GM21737 (cell line): ENCODE measurements at regions not wholly inside any gene's neighbourhood (a gene's known extent, or its start where the extent isn't known, plus 50 kb on each side); places are given as distances from the start of the nearest gene placed in this dataset.

ENCODE experiments used
- ATAC-seq: cut with Tn5 transposase; IDR thresholded peaks from one replicate; pipeline ENCODE4 v1.9.1; 2021; ENCODE audit warnings: mild to moderate bottlenecking, moderate library complexity; ENCODE audit not compliant: unreplicated experiment

DNA sequence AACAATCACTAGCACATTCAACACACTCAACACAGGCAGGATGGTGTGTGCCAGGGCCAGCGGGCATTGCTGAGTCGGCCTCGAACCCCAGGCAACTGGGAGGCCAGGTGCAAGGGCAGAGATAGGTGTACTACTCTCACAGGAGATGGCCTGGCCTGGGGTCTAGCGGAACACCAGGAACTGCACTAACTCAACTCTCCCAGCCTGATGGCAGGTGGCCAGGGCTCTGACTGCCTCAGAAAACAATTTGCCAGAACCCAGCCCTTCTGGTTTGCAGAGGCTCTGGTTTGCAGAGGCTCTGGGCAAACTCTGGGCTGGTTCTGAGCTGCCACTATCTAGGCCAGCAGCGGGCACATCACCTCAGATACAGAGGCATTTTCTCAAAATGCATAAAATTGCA is 229.2 kb upstream of the CHRNA7 start:
- no peak for ATAC-seq

- ATAC-seq: no peak
Measured at GRCh38 chr15:31802761-31803160, 227.6 kb upstream of the CHRNA7 start.

DNA sequence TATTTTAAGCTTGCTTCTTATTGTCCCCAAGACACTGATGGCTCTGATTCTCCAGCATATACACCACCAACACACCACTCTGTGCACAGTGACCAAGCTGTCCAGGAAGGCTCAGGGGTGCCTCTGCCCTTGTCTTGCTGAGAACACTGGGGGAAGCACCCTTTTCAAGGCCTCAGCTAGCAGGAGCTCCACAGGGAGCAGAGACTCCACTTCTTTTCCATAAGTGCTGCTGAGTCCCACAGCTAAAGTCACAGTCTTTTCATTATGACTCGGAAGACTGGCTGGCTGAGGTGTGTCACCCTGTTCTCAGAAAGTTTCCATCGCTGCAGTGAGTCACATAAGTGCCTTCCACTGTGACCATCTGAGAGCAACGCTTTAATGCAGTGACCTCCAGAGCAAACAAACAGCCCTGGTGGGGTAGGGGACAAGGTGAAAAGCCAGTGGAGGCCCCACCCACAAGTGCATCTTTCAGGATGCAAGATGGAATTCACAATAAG is 226.9 kb upstream of the CHRNA7 start:
- ATAC-seq: no peak

DNA sequence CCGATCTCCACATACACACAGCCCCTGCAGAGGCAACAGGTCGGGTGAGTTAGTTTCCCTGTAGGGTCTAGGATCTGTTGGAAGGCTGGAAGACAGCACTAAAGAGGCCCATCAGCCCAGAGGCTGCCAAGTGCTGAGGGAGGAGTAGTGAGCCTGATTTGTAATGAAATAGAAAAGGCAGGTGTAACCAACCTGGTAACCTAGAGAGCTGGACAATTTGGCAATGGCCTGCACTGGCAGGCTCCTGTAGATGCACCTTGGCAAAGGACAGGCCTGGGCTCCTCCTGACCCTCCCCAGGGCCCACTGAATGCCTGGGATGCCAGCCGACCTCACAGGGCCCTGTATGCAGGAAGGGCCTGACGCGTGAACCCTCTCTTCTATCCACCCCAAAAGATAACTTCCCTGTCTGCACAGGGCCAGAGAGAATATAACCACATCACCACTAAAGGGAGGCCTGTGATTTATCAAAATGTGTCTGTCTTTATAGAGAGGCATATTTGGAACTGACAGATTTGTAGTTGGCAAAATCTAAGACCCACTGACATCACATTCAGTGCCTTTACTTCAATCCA is 225.1 kb upstream of the CHRNA7 start:
- ATAC-seq: no peak

GRCh38 chr15:31806106-31806505 is 224.2 kb upstream of the CHRNA7 start:
- no peak for ATAC-seq

GRCh38 chr15:31811641-31812040 is 218.7 kb upstream of the CHRNA7 start:
- ATAC-seq: no peak

- ATAC-seq: no peak
Measured at GRCh38 chr15:31814082-31814481, 216.2 kb upstream of the CHRNA7 start.

DNA sequence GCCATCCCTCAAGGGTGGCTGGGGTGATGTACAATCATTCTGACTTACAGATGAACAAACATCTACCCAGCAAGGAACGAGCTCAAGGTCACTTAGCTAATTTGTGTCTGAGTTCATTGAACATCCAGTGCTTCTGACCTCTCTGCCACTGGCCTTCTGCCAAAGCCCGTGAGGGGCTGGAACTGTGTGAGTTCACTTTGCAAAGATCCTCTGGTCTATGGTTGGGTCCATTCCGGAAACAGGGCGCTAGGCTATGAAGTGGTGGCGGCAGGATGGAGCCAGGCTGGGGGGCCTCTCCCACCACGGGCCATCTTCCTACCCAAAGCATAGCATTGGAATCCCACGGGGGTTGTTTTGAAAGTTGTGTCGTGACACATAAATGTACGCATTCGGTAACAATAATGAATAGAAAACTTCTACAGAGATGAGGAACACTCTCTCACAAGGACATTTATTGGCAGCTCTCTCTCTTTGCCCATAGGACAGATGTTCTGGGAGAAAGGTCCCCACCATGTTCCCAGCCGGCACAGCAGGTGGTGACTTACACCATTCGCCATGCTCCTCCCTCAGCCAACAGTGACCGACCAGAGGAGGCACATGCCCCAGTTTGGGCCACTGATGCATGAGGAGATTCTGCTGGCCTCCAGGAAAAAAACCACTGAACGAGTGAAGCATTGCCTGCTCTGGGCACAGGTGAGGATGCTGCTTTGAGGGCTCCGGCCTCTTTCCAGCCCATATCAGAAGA is 214.7 kb upstream of the CHRNA7 start:
- ATAC-seq: no peak

GRCh38 chr15:31822463-31822862 is 207.9 kb upstream of the CHRNA7 start:
- ATAC-seq: no peak

DNA sequence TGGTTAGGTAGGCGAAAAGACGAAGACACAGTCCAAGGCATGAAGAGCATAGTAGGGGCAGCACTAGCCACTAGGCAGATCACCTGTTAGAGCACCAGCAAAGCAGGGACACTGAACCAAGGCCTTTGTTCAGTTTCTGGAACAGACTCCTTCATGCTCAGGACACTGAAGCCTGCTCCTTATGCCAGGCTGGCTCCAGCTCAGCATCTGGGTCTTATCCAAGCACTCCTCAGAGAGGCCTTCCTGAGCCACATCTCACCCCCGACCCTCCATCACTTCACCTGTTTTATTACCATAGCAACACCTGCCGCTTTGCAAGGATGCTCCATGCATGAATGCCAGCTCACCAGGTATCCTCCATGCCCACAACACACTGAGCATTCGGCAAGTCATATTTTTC is 206.3 kb upstream of the CHRNA7 start:
- no peak for ATAC-seq

DNA sequence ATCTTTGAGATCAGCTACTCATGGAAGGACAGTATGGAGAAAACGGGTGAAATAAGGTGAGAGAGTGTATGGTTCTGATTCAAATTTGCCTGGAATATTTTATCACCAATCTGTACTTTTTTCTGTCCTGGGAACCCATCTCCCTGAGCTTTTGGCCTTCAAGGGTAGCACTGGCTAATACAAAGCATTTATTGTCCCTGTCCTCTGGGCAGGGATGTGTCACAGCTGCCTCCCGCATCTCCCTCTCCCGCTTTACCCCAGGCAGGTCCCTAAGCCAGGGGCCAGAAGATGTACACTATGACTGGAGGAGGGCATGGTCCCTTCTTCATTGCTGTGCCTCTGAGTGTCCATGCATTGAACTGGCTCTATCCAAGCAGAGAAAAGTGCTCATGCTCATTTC is 201.7 kb upstream of the CHRNA7 start:
- ATAC-seq: no peak

DNA sequence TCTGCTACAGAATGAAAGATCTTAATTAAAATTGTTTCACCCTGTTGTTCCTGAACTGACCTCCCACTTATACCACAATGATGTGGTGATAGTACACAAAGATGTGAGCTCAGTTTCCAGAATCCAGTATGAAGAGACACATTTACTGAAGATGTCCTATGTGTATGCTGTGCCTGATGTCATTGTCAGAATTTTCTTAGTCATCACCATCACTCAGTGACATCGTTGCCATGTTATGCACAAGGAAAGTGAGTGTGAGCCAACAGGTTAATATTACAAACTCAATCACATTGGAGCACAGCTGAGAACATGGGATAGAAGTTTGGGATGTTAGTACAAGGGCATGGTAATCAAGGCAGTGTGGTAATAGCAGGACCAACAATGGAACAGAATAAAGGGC is 199.7 kb upstream of the CHRNA7 start:
- no peak for ATAC-seq

- ATAC-seq: no peak
Measured at GRCh38 chr15:31831596-31831995, 198.7 kb upstream of the CHRNA7 start.

DNA sequence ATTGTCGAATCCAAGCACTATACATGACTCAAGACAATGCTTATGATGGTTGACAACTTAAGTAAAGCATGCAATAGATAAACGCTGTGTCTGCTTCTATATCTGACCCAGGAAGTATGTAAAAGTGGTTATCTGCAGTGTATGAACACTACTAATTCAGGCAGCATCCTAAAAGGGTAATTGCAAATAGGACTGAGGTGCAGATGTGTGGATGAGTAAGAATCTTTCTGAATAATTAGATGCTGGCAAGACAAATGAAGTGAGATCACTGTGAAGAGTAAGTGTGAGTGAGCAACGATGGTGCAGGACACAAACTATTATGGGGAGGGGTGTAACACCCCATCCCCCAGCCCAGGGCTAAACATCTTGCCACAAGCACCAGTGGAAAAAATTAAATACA is 195.7 kb upstream of the CHRNA7 start:
- ATAC-seq: no peak

DNA sequence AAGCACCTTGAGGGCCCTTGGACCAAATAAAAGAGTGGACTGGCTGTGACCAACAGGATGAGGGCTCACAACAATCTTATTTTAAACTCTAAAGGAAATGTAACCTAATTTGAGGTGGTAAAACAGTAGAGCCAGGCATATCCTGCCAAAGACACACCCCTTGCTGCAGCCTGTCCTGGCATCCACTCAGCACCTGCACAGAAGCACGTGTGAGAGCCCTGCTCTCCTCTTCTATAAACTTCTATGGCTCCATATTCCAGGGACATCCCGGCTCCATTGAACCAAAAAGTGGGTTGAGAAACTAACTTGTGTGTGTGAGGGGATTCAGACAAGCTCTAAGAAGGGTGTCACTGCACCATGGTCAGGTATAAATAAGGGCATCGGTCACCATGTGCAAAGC is 190.9 kb upstream of the CHRNA7 start:
- ATAC-seq: no peak

GRCh38 chr15:31840849-31841476 is 189.4 kb upstream of the CHRNA7 start:
- ATAC-seq: no peak

- ATAC-seq: no peak
Measured at GRCh38 chr15:31842532-31843195, 187.7 kb upstream of the CHRNA7 start.

DNA sequence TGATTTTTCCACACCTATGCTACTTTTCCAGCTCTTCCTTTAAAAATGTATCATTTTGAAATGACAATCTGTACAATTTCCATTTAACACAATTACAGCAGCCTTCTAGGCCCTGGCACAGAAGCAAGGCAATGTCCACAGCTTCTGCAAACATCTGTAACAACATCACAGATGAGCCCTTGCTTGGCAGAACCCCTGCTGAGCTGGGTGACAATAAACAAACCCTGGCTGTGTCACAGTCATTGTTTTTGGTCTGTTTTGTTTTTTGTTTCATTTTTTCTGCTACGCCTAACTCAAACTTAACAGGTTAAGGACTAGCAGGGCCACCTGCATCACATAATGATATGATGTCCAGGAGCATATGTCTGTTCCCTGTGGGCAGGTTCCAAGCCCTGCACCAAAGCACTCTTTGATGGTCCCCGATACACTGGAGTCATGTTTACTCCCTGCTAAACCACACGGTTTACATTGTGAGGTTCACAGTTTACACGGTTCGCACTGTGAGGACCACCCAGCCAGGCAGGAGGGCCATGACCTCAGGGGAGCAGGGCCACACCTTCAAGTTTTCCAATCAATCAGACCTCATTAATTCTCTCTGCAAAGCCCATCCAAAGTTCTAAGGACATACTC is 186.8 kb upstream of the CHRNA7 start:
- no peak for ATAC-seq

GRCh38 chr15:31845791-31846190 is 184.5 kb upstream of the CHRNA7 start:
- ATAC-seq: no peak

DNA sequence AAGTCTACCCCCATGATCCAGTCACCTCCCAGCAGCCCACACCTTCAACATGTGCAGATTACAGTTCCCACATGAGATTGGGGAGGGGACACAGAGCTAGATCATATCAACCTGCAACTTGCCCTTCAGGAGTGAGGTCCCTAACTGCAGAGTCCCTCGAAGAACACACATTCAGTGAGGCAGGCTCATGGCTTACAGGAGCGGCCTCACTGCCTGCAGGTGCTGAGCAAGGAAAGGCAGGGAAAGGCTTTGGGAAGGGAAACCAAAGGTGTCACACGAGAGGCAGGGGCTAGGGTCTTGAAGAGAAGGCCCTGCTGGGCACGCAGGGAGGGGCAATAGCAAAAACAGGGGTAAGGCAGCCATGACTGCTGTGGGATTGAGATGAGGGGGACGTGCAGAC is 182.4 kb upstream of the CHRNA7 start:
- no peak for ATAC-seq

GRCh38 chr15:31848621-31849020 is 181.7 kb upstream of the CHRNA7 start:
- no peak for ATAC-seq
